Prostate gland (tissue), 2 donors: ENCODE measurements at regions not wholly inside any gene's neighbourhood (a gene's known extent, or its start where the extent isn't known, plus 50 kb on each side); places are given as distances from the start of the nearest gene placed in this dataset.

Source experiments
- CTCF ChIP-seq, 4 experiments: fragments of 200-600 bp in 2 of 4; fragments of 450-650 bp in 2 of 4; sonication (generic) in 2 of 4; IDR thresholded peaks; 1 replicate in 3 of 4; 2 replicates in 1 of 4; pipeline ENCODE4 v1.5.1; 2016 to 2019; ENCODE audit warnings: antibody characterized with exemption in 4 of 4, mild to moderate bottlenecking in 2 of 4, moderate library complexity in 2 of 4
- POLR2A ChIP-seq: fragments of 450-650 bp; IDR thresholded peaks from one replicate; pipeline ENCODE4 v1.6.1; 2016; ENCODE audit warnings: antibody characterized with exemption, mild to moderate bottlenecking
- POLR2AphosphoS5 ChIP-seq: sonication (generic); formaldehyde crosslinking; IDR thresholded peaks from one replicate; pipeline ENCODE4 v1.6.1; 2017; ENCODE audit warnings: antibody characterized with exemption

DNA sequence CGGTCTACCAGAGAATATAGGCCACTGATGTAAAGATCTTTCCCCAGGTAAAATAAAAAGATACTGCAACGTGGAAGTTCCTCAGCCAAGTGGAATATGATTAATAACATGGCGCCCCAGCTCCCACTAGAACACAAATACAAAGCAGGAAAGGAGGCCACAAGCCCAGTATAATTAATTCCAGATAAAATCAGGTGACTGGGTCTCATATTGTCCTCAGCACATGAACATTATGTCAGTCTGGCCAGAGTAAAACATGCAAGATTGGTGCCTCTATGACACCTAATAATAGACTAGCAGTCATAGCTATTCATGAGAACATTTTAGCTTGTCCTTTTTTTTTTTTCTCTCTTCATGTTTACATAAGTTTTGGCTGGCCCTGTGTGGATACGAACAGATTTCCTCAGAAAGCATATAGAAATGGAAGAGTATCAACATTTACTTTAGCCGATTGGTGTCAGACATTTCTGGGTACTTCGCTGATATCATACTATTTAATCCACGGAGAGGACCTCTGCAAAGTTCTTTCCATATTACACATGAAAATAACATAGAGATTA, 523.8 kb upstream of the SETBP1 start:
- TF ChIP-seq CTCF (IDR thresholded peaks at IDR 0.05), result no peak
- TF ChIP-seq POLR2AphosphoS5, result no peak
- no peak for TF ChIP-seq POLR2A
